Loucy (cell line): ENCODE measurements at regions not wholly inside any gene's neighbourhood (a gene's known extent, or its start where the extent isn't known, plus 50 kb on each side); places are given as distances from the start of the nearest gene placed in this dataset.

Experiments
- H2AFZ ChIP-seq: fragments of 200-600 bp; sonication (generic); 2 replicates; pipeline ENCODE4 v1.6.0; 2016; ENCODE audit warnings: antibody characterized with exemption, mild to moderate bottlenecking, low read length, moderate library complexity
- H3F3A ChIP-seq: fragments of 200-600 bp; 2 replicates; pipeline ENCODE4 v1.6.0; 2016; ENCODE audit warnings: antibody characterized with exemption, low read depth, mild to moderate bottlenecking
- H3K27me3 ChIP-seq: fragments of 200-600 bp; sonication (generic); 2 replicates; pipeline ENCODE4 v1.6.1; 2014; ENCODE audit warnings: low read length, mild to moderate bottlenecking; ENCODE audit not compliant: insufficient read depth, poor library complexity, severe bottlenecking
- H3K36me3 ChIP-seq: fragments of 200-600 bp; sonication (generic); 2 replicates; pipeline ENCODE4 v1.6.1; 2016; ENCODE audit warnings: low read length; ENCODE audit not compliant: insufficient read depth
- H3K4me1 ChIP-seq: fragments of 200-600 bp; sonication (generic); 2 replicates; pipeline ENCODE4 v1.5.1; 2014; ENCODE audit warnings: low read length, mild to moderate bottlenecking; ENCODE audit not compliant: insufficient read depth, poor library complexity, severe bottlenecking
- H3K4me2 ChIP-seq: fragments of 200-600 bp; sonication (generic); 2 replicates; pipeline ENCODE4 v1.6.0; 2014; ENCODE audit warnings: antibody characterized with exemption, low read length, low read depth, mild to moderate bottlenecking; ENCODE audit not compliant: poor library complexity, severe bottlenecking
- H3K4me3 ChIP-seq: fragments of 200-600 bp; sonication (generic); 2 replicates; pipeline ENCODE4 v1.5.1; 2014; ENCODE audit warnings: low read length, mild to moderate bottlenecking, mixed read lengths; ENCODE audit not compliant: poor library complexity, severe bottlenecking
- H3K79me2 ChIP-seq: fragments of 200-600 bp; sonication (generic); 2 replicates; pipeline ENCODE4 v1.6.1; 2014; ENCODE audit warnings: low read length; ENCODE audit not compliant: insufficient read depth
- H3K9ac ChIP-seq: fragments of 200-600 bp; sonication (generic); 2 replicates; pipeline ENCODE4 v1.6.0; 2014; ENCODE audit warnings: mild to moderate bottlenecking, low read depth, low read length, moderate library complexity; ENCODE audit not compliant: poor library complexity, severe bottlenecking
- H3K9me2 ChIP-seq: fragments of 200-600 bp; sonication (generic); replicated peaks from 2 replicates; pipeline ENCODE4 v1.6.1; 2016; ENCODE audit warnings: low read depth, low read length, mixed read lengths
- H3K9me3 ChIP-seq: fragments of 200-600 bp; sonication (generic); 2 replicates; pipeline ENCODE4 v1.6.1; 2014; ENCODE audit warnings: mild to moderate bottlenecking, antibody characterized with exemption, low read length, low read depth; ENCODE audit not compliant: insufficient read depth
- H4K20me1 ChIP-seq: fragments of 200-600 bp; sonication (generic); 2 replicates; pipeline ENCODE4 v1.6.0; 2014; ENCODE audit warnings: antibody characterized with exemption, low read length, mild to moderate bottlenecking; ENCODE audit not compliant: insufficient read depth, poor library complexity, severe bottlenecking
- EZH2phosphoT487 ChIP-seq: fragments of 200-600 bp; IDR thresholded peaks from 2 replicates; pipeline ENCODE4 v1.6.1; 2018; ENCODE audit warnings: antibody characterized with exemption, mild to moderate bottlenecking, moderate library complexity, borderline replicate concordance
- TF ChIP-seq, protein P1 (sequence below): fragments of 200-600 bp; sonication (generic); conservative IDR thresholded peaks from 2 replicates; pipeline ENCODE4 v1.5.1; 2014; ENCODE audit warnings: mild to moderate bottlenecking, antibody characterized with exemption, low read length

DNA sequence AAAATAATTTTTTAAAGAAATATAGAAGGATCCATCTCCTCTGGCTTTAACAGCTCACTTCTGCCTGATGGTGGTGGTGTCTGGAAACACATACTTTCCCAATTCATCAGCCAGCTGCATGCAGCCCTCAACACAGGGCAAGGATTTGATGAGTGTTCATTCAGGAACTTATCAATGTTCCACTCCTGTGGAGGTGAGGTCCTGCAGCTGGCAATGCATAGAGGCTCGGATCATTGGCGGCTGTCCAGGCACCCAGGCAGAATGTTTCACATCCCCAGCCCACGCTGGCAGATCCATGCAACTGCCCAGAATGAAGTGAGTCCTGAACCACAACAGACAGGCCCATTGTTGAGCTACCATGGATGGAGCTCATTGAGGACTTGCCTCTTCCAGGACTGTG lies 55.2 kb upstream of the KCNMA1 start:
- Histone ChIP-seq H3K36me3 (no peaks in the 10 kb centered on the region), H3K79me2 (no peaks in the 10 kb centered on the region), H2AFZ (no peak overlapping the region), H4K20me1 (no peaks in the 10 kb centered on the region), H3K4me1 (no peaks in the 10 kb centered on the region), H3K27me3 (no peaks in the 10 kb centered on the region), H3K9me3 (no peaks in the 10 kb centered on the region), H3K9ac (no peak overlapping the region), H3K9me2 (no peaks in the 10 kb centered on the region), H3K4me2 (no peak overlapping the region), H3F3A (no peaks in the 10 kb centered on the region), H3K4me3 (no peak overlapping the region)
- TF ChIP-seq EZH2phosphoT487: no peak
- TF ChIP-seq, protein P1, sequence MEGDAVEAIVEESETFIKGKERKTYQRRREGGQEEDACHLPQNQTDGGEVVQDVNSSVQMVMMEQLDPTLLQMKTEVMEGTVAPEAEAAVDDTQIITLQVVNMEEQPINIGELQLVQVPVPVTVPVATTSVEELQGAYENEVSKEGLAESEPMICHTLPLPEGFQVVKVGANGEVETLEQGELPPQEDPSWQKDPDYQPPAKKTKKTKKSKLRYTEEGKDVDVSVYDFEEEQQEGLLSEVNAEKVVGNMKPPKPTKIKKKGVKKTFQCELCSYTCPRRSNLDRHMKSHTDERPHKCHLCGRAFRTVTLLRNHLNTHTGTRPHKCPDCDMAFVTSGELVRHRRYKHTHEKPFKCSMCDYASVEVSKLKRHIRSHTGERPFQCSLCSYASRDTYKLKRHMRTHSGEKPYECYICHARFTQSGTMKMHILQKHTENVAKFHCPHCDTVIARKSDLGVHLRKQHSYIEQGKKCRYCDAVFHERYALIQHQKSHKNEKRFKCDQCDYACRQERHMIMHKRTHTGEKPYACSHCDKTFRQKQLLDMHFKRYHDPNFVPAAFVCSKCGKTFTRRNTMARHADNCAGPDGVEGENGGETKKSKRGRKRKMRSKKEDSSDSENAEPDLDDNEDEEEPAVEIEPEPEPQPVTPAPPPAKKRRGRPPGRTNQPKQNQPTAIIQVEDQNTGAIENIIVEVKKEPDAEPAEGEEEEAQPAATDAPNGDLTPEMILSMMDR: no peak

DNA sequence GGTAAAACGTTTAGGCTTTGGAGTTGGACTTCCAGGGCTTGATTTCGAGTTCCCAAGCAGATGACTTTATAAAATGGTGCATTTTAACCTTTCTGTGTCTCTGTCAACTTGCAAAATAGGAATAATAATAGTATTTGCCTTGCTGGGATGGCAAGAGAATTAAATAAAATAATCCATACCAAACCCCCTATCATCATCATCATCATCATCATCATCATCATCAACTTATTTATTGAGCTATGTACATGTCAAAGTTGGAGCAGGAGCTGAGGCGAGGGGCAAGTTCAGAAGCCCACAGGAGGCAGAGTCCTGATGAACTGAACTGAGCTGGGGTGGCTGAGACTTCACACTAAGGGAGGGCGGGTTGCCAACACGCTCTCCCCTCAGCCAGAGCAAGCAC lies 51.7 kb upstream of the KCNMA1 start:
- no peaks in the 10 kb centered on the region for H3K4me1 ChIP-seq
- TF ChIP-seq, protein P1: no peak
- no peaks in the 10 kb centered on the region for H3K9me2 ChIP-seq
- no peak overlapping the region for H3K4me2 ChIP-seq
- H2AFZ ChIP-seq: no peak overlapping the region
- H3K9me3 ChIP-seq: no peaks in the 10 kb centered on the region
- H3K36me3 ChIP-seq: no peaks in the 10 kb centered on the region
- H3F3A ChIP-seq: no peaks in the 10 kb centered on the region
- H4K20me1 ChIP-seq: no peaks in the 10 kb centered on the region
- no peaks in the 10 kb centered on the region for H3K27me3 ChIP-seq
- no peak overlapping the region for H3K4me3 ChIP-seq
- no peak overlapping the region for H3K9ac ChIP-seq
- no peaks in the 10 kb centered on the region for H3K79me2 ChIP-seq

DNA sequence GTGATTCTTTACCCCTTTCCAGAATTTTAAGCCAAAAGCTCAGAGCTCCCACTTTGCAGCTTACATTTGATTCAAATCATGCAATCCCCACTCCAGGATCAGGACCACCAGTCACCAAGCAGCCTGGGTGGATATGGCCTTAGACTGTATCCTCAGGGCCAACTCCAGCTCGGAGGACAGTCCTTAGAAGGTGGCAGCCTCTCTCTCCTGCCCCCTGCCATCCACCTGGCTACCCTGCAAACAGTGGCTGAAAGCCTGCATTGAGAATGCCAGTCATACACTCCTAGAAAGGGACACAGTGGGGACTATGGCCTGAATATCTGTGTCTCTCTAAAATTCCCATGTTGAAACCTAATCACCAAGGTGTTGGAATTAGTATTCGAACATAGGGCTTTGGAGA lies 50.0 kb upstream of the KCNMA1 start:
- Histone ChIP-seq H3K9ac (no peak overlapping the region), H3K9me3 (no peaks in the 10 kb centered on the region), H3K4me1 (no peaks in the 10 kb centered on the region), H3F3A (no peaks in the 10 kb centered on the region), H3K9me2 (no peaks in the 10 kb centered on the region), H3K4me2 (no peak overlapping the region), H3K27me3 (no peaks in the 10 kb centered on the region), H2AFZ (no peak overlapping the region), H3K4me3 (no peak overlapping the region), H3K36me3 (no peaks in the 10 kb centered on the region), H3K79me2 (no peaks in the 10 kb centered on the region), H4K20me1 (no peaks in the 10 kb centered on the region)
- TF ChIP-seq, protein P1: no peak
- no peak for TF ChIP-seq EZH2phosphoT487
